IPS-20b (cell line): ENCODE measurements at regions not wholly inside any gene's neighbourhood (a gene's known extent, or its start where the extent isn't known, plus 50 kb on each side); places are given as distances from the start of the nearest gene placed in this dataset.

Source experiments
- H3K27ac ChIP-seq: one replicate; pipeline ENCODE4 v1.5.1; 2013; ENCODE audit warnings: low read length
- H3K27me3 ChIP-seq: 2 replicates; pipeline ENCODE4 v1.6.1; 2013; ENCODE audit warnings: mild to moderate bottlenecking, low read length, inconsistent platforms; ENCODE audit not compliant: insufficient read depth
- H3K36me3 ChIP-seq: 2 replicates; pipeline ENCODE4 v1.6.1; 2013; ENCODE audit warnings: low read depth, mild to moderate bottlenecking, inconsistent platforms, low read length, moderate library complexity; ENCODE audit not compliant: insufficient read depth
- H3K4me1 ChIP-seq: 2 replicates; pipeline ENCODE4 v1.6.1; 2013; ENCODE audit warnings: mild to moderate bottlenecking, control low read depth, inconsistent platforms, low read length, moderate library complexity; ENCODE audit not compliant: insufficient read depth
- H3K4me3 ChIP-seq: 2 replicates; pipeline ENCODE4 v1.5.1; 2013; ENCODE audit warnings: mild to moderate bottlenecking, low read length, inconsistent platforms
- H3K9ac ChIP-seq: 2 replicates; pipeline ENCODE4 v1.6.1; 2013; ENCODE audit warnings: low read depth, mild to moderate bottlenecking, inconsistent platforms, low read length, moderate library complexity
- H3K9me3 ChIP-seq: 2 replicates; pipeline ENCODE4 v1.6.1; 2013; ENCODE audit warnings: mild to moderate bottlenecking, low read depth, low read length, inconsistent platforms; ENCODE audit not compliant: insufficient read depth

DNA sequence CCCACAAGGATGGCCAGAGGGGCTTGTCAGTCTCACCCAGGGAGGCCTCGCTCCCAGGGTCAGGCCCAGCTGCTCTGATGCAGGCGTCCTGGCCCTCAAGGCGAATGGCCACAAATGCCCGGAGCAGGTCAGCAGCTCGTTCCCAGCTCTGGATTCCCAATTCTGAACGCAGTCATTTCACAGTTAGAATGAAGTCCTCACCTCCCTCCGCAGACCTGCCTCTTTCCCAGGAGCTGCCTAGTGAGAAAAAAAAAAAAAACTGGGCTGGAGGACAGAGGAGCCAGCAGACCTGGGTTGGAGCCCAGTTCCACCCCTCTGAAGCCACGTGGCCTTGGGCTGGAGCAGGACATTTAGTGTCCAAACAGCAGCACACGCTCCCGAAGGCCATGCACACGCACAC lies 62.2 kb upstream of the DIO3 start:
- no peaks in the 10 kb centered on the region for H3K36me3 ChIP-seq
- no peak overlapping the region for H3K9ac ChIP-seq
- H3K27me3 ChIP-seq: peaks cover 7% of the 10 kb centered on the region

GRCh38 chr14:101499513-101499912 lies 61.8 kb upstream of the DIO3 start:
- Histone ChIP-seq H3K9me3 (no peaks in the 10 kb centered on the region), H3K4me1 (peaks cover 15% of the 10 kb centered on the region; the same call in 1 of the 2 replicates), H3K27ac (no peak overlapping the region), H3K27me3 (peaks cover 7% of the 10 kb centered on the region), H3K9ac (no peak overlapping the region), H3K36me3 (no peaks in the 10 kb centered on the region), H3K4me3 (no peak overlapping the region)

More for the DNA sequence above, 62.2 kb upstream of the DIO3 start:
- H3K27ac ChIP-seq: no peak overlapping the region
- no peak overlapping the region for H3K4me3 ChIP-seq
- peaks cover 15% of the 10 kb centered on the region; the same call in 1 of the 2 replicates for H3K4me1 ChIP-seq
- no peaks in the 10 kb centered on the region for H3K9me3 ChIP-seq

DNA sequence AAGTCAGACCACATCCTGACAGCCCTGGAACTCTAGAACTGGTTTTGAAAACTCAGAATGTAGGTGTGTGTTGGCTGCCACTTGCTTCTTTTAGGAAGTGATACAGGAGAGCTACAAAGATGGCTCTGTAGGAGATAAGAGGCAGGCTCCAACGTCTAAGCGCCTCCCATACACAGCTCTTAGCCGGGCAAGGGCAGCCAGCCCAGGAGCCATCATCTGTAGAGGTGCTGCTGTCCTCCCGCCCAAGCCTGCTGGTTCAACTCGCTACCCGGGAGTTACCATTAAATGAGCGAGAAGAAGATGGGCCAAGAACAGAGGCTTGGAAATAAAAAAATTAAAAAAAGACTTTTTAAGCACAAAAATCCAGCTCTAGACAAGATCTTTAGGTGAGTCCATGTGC lies 61.2 kb upstream of the DIO3 start:
- H3K36me3 ChIP-seq: no peaks in the 10 kb centered on the region
- peaks cover 15% of the 10 kb centered on the region; the same call in 1 of the 2 replicates for H3K4me1 ChIP-seq
- H3K27ac ChIP-seq: no peak overlapping the region
- no peak overlapping the region for H3K4me3 ChIP-seq
- H3K27me3 ChIP-seq: peaks cover 7% of the 10 kb centered on the region
- H3K9ac ChIP-seq: no peak overlapping the region
- no peaks in the 10 kb centered on the region for H3K9me3 ChIP-seq

DNA sequence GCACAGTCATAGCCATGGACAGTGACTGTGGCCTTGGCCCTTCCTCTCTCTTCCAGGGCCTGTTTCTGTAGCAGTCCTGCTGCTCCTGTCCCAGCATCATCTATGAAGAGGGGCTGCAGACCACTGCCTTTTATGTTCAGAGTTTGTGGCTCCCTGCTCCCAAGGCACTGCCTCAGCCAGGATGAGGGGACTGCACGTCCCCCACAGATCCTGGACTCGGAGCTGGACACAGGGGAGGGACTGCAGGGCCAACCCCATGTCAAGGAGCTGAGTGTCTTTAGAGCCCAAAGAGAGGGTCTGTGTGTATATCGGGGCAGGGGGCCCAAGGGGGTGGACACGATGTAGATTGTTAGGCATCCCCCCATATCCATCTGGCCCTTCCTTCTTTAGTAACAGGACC lies 60.6 kb upstream of the DIO3 start:
- Histone ChIP-seq H3K4me1 (peaks cover 14% of the 10 kb centered on the region; the same call in 1 of the 2 replicates), H3K27me3 (peaks cover 7% of the 10 kb centered on the region), H3K4me3 (no peak overlapping the region), H3K27ac (no peak overlapping the region), H3K36me3 (no peaks in the 10 kb centered on the region), H3K9me3 (no peaks in the 10 kb centered on the region), H3K9ac (no peak overlapping the region)

DNA sequence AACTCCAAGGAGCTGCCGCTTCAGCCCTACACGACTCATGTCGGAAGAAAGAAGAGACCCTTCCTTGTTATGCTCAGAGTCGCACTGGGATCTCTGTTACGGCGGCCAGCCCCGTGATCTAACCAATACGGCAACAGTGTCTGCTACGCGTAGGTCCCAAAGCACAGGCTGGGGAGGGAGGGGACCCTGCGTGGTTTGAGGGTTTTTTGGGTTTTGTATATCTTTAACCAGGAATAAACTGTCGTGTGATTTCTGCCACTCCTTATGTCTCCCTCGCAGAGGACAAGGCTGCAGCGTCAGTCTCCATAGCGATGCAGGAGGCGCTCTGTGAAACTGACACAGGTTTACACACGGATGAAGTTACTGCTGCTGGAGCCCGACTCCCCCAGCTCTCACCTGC lies 60.0 kb upstream of the DIO3 start:
- Histone ChIP-seq H3K27ac (no peak overlapping the region), H3K9ac (no peak overlapping the region), H3K36me3 (no peaks in the 10 kb centered on the region), H3K4me1 (peaks cover 8% of the 10 kb centered on the region; the same call in 1 of the 2 replicates), H3K9me3 (no peaks in the 10 kb centered on the region), H3K4me3 (no peak overlapping the region), H3K27me3 (peaks cover 7% of the 10 kb centered on the region)

- H3K9me3 ChIP-seq: no peaks in the 10 kb centered on the region
- H3K27me3 ChIP-seq: peaks cover 3% of the 10 kb centered on the region
- H3K27ac ChIP-seq: no peak overlapping the region
Observed at GRCh38 chr14:101501858-101502615, 59.3 kb upstream of the DIO3 start.

DNA sequence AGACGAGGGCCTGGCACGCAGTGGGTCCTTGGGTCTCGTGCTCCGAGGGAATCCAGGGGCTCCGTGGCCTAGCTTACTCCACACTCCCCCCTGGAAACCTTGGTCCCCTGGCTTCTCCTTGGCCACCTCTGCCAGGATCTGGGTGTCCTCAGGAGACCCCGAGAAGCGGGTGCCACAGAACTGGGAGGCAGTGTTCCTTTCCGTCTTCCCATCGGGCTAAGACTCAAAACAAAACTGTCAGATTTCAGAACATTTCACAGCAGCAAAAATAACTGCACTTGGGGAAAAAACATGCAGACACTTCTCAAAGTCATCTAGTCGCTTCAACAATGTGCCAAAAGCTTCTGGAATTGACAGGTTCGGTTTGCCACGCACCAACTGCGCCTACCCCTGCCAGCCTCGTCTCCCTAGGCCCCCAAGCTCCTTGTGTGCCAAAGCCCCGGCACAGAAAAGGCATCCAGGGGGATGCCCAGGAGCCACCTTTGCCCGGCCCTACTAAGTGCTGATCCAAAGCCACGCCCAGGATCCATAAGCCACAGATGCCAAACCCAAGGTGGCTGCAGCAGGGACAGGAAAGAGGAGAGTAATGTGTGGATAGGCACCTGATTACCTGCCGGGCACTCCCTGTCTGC lies 58.4 kb upstream of the DIO3 start:
- Histone ChIP-seq H3K4me3 (no peak overlapping the region), H3K27me3 (no peaks in the 10 kb centered on the region; the same call in 1 of the 2 replicates), H3K27ac (no peak overlapping the region), H3K9me3 (no peaks in the 10 kb centered on the region), H3K4me1 (no peaks in the 10 kb centered on the region), H3K9ac (no peak overlapping the region), H3K36me3 (no peaks in the 10 kb centered on the region)

More at GRCh38 chr14:101501858-101502615, 59.3 kb upstream of the DIO3 start:
- Histone ChIP-seq H3K36me3 (no peaks in the 10 kb centered on the region), H3K4me1 (peaks cover 3% of the 10 kb centered on the region; the same call in 1 of the 2 replicates), H3K4me3 (no peak overlapping the region), H3K9ac (no peak overlapping the region)

GRCh38 chr14:101503431-101504095 lies 57.7 kb upstream of the DIO3 start:
- no peak overlapping the region for H3K9ac ChIP-seq
- H3K9me3 ChIP-seq: no peaks in the 10 kb centered on the region
- no peak overlapping the region for H3K4me3 ChIP-seq
- no peaks in the 10 kb centered on the region; the same call in 1 of the 2 replicates for H3K27me3 ChIP-seq
- no peaks in the 10 kb centered on the region for H3K4me1 ChIP-seq
- no peak overlapping the region for H3K27ac ChIP-seq
- H3K36me3 ChIP-seq: no peaks in the 10 kb centered on the region

DNA sequence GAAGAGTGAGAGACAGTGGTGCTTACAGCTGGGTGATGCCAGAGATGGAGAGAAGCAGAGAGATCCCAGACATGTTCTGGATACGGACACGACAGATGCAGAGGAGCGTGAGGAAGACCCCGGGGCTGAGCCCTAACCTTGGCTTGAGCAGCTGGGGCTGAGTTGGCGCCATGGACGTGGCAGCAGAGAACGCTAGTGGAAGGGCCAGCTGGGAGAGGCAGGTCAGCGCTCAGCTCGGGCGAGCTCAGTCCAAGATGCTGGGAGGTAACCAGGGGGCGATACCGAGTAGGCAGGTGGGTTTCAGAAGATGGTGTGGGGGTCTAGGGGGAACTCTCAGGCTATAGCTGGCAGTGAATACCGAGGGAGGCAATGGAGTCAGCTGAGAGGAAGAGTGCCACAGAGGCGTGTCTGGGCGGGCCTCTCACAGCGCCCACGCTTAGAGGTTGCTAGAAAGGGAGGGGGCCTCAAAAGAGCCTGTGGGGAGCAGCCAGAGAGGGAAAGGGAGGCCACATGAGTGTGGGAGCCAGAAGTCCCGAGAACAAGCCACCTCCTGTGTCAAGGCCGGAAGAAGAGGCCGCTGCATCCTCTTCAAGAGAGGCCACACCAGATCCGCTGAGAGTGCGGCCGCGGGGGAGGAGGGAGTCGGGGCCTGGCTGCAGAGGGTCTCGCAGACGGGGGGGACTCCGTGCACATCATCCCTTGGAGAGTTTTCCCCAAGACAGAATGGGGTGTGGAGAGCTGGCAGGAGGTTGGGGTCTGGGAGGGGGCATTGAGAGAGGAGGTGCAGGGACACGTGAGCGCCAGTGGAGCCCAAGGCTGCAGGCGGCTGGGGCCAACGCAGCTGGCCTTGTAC lies 57.0 kb upstream of the DIO3 start:
- Histone ChIP-seq H3K9me3 (no peaks in the 10 kb centered on the region), H3K36me3 (no peaks in the 10 kb centered on the region), H3K9ac (no peak overlapping the region), H3K27ac (no peak overlapping the region), H3K27me3 (no peaks in the 10 kb centered on the region; the same call in 1 of the 2 replicates), H3K4me3 (no peak overlapping the region), H3K4me1 (no peaks in the 10 kb centered on the region)

DNA sequence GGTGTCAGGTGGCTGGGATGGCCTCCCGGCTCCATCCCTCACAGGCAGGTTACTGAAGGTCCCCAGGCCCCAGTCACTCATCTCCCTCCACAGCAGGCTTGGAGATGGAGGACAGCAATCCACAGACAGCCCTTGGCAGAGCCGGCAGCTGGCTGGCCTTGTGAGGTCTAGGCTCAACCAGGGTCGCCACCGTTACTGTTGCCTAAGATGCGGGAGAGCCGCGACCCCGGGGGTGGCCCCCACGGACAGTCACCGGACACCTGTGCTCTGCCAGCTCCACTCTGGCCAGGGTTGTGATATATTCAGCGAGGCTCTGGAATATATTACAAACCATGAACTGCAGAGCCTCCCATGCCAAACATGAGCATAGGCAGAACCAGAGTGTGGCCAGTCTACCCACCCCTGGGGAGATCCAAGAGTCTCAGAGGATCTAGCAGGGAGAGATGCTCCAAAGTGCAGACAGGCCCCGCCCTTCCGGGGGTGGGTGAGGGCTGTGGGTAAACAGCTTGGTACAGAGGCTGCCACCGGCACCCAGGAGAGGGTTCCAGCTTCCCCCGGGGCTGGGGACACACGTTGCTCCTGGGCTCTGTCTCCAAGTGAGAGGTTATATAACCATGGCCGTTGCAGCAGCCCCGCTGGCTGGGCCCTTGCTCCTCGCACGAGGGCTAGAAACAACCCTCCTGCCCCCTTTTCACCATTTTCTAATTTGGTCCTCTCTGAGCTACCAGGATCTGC lies 55.9 kb upstream of the DIO3 start:
- no peaks in the 10 kb centered on the region; the same call in 1 of the 2 replicates for H3K27me3 ChIP-seq
- no peaks in the 10 kb centered on the region for H3K9me3 ChIP-seq

More for the DNA sequence above, 55.9 kb upstream of the DIO3 start:
- Histone ChIP-seq H3K27ac (no peak overlapping the region), H3K36me3 (no peaks in the 10 kb centered on the region), H3K4me1 (no peaks in the 10 kb centered on the region), H3K9ac (no peak overlapping the region), H3K4me3 (no peak overlapping the region)
